ENCODE measurements at regions not wholly inside any gene's neighbourhood (a gene's known extent, or its start where the extent isn't known, plus 50 kb on each side); places are given as distances from the start of the nearest gene placed in this dataset.

- no peak for TF ChIP-seq CEBPB (IDR thresholded peaks at IDR 0.05; ENCODE audit: low read depth)
- TF ChIP-seq ZNF274 (IDR thresholded peaks at IDR 0.05; ENCODE audit: low read depth, low read length), result no peak
- no peak for TF ChIP-seq EZH2 (IDR thresholded peaks at IDR 0.05)
Observed at GRCh38 chr18:44128365-44128764, 552.3 kb upstream of the SETBP1 start (continued).

GRCh38 chr18:44130376-44130942 lies 550.2 kb upstream of the SETBP1 start:
- Histone ChIP-seq H3K9ac (ENCODE audit: low read length) (no peak overlapping the region), H3K27ac (ENCODE audit: low read depth, low read length) (no peak overlapping the region), H3K36me3 (ENCODE audit: control insufficient read depth in 1 of 2, insufficient read depth in 2 of 2, low read length in 2 of 2) (no peaks in the 10 kb centered on the region), H3K4me3 (replicated peaks in 1 of 2; ENCODE audit: low read depth in 1 of 2, low read length in 2 of 2) (no peak overlapping the region), H2AFZ (ENCODE audit: low read depth, low read length, poor library complexity, severe bottlenecking) (no peak overlapping the region), H3K9me3 (ENCODE audit: control insufficient read depth in 1 of 2, insufficient read depth in 1 of 2, low read depth in 1 of 2, low read length in 2 of 2) (peaks cover 18 to 29% of the 10 kb centered on the region in 2 experiments; a peak in 2 of 4 replicates), H3K9me2 (ENCODE audit: insufficient read depth) (no peaks in the 10 kb centered on the region), H3K4me2 (ENCODE audit: low read length) (no peak overlapping the region), H3K27me3 (ENCODE audit: insufficient read depth, low read length) (no peaks in the 10 kb centered on the region), H3K79me2 (ENCODE audit: insufficient read depth, low read length) (no peaks in the 10 kb centered on the region), H4K20me1 (ENCODE audit: insufficient read depth) (no peaks in the 10 kb centered on the region), H3K4me1 (ENCODE audit: control insufficient read depth in 1 of 2, insufficient read depth in 2 of 2, low read length in 2 of 2) (no peaks in the 10 kb centered on the region)
- ChIA-PET RAD21 (ENCODE audit: low non-redundant PET in 1 of 2, low total read pairs in 2 of 2, uncharacterized antibody in 2 of 2, unreplicated experiment in 2 of 2) (no interaction called here), CTCF (no interaction called here), POLR2A (no interaction called here)
- no TSS peak for BruUV-seq (replicated peaks)
- intact Hi-C loops (cut with micrococcal nuclease), result no loop called here
- DNase-seq (ENCODE audit: low read depth, low spot score) (no peak), ATAC-seq (no peak)
- TF ChIP-seq ZNF274 (IDR thresholded peaks at IDR 0.05; ENCODE audit: low read depth, low read length) (no peak), CTCF (IDR thresholded peaks at IDR 0.05 in 2 of 3, conservative IDR thresholded peaks at IDR 0.05 in 1 of 3; ENCODE audit: borderline replicate concordance in 1 of 3, insufficient read depth in 1 of 3, low read depth in 2 of 3, low read length in 2 of 3) (peak in 2 of 3 experiments; percentile 17 to 38; a peak in 3 of 6 replicates)

GRCh38 chr18:44133483-44133882 lies 547.2 kb upstream of the SETBP1 start:
- no peak for TF ChIP-seq CTCF (IDR thresholded peaks at IDR 0.05 in 2 of 3, conservative IDR thresholded peaks at IDR 0.05 in 1 of 3; ENCODE audit: borderline replicate concordance in 1 of 3, insufficient read depth in 1 of 3, low read depth in 2 of 3, low read length in 2 of 3)
- no peak for TF ChIP-seq ELF1 (IDR thresholded peaks at IDR 0.05; ENCODE audit: borderline replicate concordance, low read depth)
- TF ChIP-seq JUND (IDR thresholded peaks at IDR 0.05), result no peak
- no peak for TF ChIP-seq TCF7L2 (IDR thresholded peaks at IDR 0.05; ENCODE audit: borderline replicate concordance, extremely low read depth, insufficient read depth, insufficient read length)
- TF ChIP-seq POLR2A (IDR thresholded peaks at IDR 0.05; ENCODE audit: borderline replicate concordance, extremely low read depth, insufficient read depth, insufficient read length), result no peak
- no peak for TF ChIP-seq EZH2phosphoT487 (IDR thresholded peaks at IDR 0.05; ENCODE audit: borderline replicate concordance)
- TF ChIP-seq POLR2AphosphoS5 (IDR thresholded peaks at IDR 0.05; ENCODE audit: low read depth, low read length), result no peak
- no peak overlapping the region for H3K9ac ChIP-seq (ENCODE audit: low read length)
- BruUV-seq (replicated peaks), result no TSS peak

More at GRCh38 chr18:44133483-44133882, 547.2 kb upstream of the SETBP1 start:
- no peaks in the 10 kb centered on the region for H3K4me1 ChIP-seq (ENCODE audit: control insufficient read depth in 1 of 2, insufficient read depth in 2 of 2, low read length in 2 of 2)
- CTCF ChIA-PET, result no interaction called here
- H3K9me3 ChIP-seq (ENCODE audit: control insufficient read depth in 1 of 2, insufficient read depth in 1 of 2, low read depth in 1 of 2, low read length in 2 of 2), result peaks cover 11 to 26% of the 10 kb centered on the region in 2 experiments; a peak in 2 of 4 replicates
- H3K36me3 ChIP-seq (ENCODE audit: control insufficient read depth in 1 of 2, insufficient read depth in 2 of 2, low read length in 2 of 2), result no peaks in the 10 kb centered on the region
- POLR2A ChIA-PET, result no interaction called here
- H3K4me3 ChIP-seq (replicated peaks in 1 of 2; ENCODE audit: low read depth in 1 of 2, low read length in 2 of 2), result no peak overlapping the region
- no peaks in the 10 kb centered on the region for H3K27me3 ChIP-seq (ENCODE audit: insufficient read depth, low read length)
- intact Hi-C loops (cut with micrococcal nuclease), result no loop called here
- no peak overlapping the region for H3K4me2 ChIP-seq (ENCODE audit: low read length)
- H3K9me2 ChIP-seq (ENCODE audit: insufficient read depth), result no peaks in the 10 kb centered on the region
- H2AFZ ChIP-seq (ENCODE audit: low read depth, low read length, poor library complexity, severe bottlenecking), result no peak overlapping the region
- H3K27ac ChIP-seq (ENCODE audit: low read depth, low read length), result no peak overlapping the region
- no peak for DNase-seq (ENCODE audit: low read depth, low spot score)
- H4K20me1 ChIP-seq (ENCODE audit: insufficient read depth), result no peaks in the 10 kb centered on the region
- no peak for ATAC-seq
- RAD21 ChIA-PET (ENCODE audit: low non-redundant PET in 1 of 2, low total read pairs in 2 of 2, uncharacterized antibody in 2 of 2, unreplicated experiment in 2 of 2), result no interaction called here
- H3K79me2 ChIP-seq (ENCODE audit: insufficient read depth, low read length), result no peaks in the 10 kb centered on the region

All from HCT116 (cell line).